ENCODE measurements at regions not wholly inside any gene's neighbourhood (a gene's known extent, or its start where the extent isn't known, plus 50 kb on each side); places are given as distances from the start of the nearest gene placed in this dataset.
A peak's percentile ranks its signal among the peaks of the same experiment; 100 is the strongest.
"Not testable (repeated sequence)": the region's sequence is repeated elsewhere in the genome, so short reads cannot be mapped to it uniquely, and the experiment has no call there.

GRCh38 chr5:67805666-67806348, 409.7 kb upstream of the PIK3R1 start:
- no peak for DNase-seq

- DNase-seq = no peak
Measured at GRCh38 chr5:67802766-67803165, 412.8 kb upstream of the PIK3R1 start.

DNA sequence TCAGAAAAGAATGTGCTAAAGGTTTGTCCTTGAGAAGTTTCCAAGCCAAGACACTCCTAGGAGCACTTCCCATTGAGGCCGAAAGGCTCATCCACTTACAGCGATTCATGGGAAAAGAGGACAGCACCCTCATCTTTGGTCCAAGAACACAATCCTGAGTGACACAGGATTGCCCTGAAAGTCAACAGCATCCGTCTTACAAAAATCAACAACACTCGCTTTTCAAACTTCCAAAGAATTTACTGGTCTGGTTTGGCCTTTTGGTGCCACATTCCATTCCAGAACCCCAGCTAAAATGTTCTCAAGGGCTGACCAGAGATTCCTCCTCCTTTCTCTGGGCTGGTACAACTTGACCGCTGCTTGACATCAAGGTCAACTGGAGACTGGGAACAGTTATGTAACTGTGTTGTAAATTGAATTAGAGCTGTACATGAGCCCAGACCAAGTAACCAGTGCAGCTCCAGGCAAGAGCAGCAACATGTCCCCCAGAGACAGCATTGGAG, 415.8 kb upstream of the PIK3R1 start:
- DNase-seq = no peak

DNA sequence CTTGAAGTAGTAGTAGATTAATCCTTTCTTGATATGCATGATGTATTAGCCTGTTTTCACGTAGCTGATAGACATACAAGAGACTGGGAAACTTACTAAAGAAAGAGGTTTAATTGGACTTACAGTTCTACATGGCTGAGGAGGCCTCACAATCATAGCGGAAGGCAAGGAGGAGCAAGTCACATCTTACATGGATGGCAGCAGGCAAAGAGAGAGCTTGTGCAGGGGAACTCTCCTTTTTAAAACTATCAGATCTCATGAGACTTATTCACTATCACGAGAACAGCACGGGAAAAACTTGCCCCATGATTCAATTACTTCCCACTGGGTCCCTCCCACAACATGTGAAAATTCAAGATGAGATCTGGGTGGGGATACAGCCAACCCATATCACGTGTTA, 417.1 kb upstream of the PIK3R1 start:
- not testable (repeated sequence) for DNase-seq

DNA sequence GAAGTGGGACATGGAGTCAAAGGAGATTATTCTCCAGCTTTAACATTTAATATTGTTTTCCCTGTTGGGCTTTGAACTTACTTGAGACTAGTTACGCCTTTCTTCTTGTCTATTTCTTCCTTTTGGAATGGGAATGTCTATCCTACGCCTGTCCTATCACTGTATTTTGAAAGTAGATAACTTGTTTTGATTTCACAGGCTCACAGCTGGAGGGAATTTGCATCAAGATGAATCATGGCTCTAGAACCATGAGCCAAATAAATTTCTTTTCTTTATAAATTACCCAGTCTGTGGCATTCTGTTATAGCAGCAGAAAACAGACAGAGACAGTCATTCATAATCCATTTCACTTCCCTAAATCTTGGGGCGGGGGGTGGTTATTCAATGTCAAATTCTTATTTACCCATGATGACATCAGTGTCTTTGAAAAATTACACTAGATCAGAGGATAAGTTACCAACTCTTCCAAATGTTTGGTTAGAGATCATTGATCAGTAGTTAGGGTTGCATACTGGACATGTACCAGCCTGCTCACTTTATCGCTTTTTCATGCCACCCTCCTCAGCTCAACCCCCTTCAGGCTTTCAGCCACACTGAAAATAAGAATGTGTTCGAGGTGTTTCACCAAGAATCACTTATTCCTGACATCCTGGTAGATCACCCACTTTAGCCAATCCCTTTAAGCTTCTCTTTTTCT, 419.6 kb upstream of the PIK3R1 start:
- DNase-seq = peak in 2 of 3 donors; percentile 3 to 25

GRCh38 chr5:67793966-67794365, 421.6 kb upstream of the PIK3R1 start:
- DNase-seq = no peak

DNA sequence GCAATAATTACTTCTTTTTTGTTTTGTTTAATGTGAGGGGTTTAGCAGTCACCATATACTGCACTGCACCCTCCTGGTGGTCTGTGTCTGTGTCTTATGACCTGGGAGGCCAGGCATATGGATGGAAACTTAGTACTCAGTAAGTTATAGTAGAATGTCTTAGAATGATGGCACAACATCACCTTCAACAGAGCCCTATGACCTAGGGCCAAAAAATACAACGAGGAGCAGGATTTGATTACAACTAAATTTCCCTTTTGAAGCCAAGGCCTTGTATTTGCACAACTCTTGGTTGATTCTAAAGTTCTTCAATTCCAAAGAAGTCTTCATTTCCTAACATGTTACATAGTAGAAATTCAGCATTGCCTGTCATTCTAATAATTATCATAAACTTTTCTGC, 422.1 kb upstream of the PIK3R1 start:
- DNase-seq = no peak

DNA sequence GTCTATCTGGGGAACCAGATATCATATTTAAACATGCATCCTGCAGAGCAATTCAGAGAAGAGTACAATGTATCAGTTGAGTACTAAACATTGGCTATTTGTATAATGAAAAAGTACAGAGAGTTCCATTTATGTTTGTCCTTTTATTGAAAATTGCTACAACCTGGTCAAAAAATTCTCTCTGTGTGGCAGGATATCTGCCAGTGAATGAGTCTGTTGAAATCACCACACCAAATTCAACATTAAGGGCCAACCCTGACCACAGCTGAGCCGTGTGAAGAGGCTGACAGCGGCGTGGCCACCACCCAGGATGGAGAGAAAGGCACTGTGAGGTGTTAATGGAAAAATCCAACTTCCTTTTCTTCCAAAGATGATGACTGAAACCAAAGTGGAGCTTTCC, 422.7 kb upstream of the PIK3R1 start:
- DNase-seq = no peak

DNA sequence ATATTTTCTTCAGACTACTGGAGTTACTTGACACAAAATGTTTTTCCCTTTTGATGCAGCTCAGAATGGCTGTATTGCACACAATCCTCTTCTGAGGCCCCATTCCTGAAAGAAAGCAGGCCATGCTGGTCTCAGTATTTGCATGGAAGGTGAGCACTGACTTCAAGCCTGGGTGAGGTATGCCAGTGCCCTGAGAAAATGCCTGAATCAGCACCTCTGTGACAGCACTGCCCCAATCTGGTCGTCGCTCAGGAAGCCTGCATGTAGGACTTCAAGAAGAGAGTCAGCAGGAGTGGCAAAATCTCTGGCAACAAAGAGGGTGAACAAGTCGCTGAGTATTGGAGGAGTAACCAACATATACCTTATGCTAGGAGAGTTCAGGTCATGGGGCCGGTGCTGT, 425.2 kb upstream of the PIK3R1 start:
- DNase-seq = no peak

- DNase-seq = not testable (repeated sequence)
Measured at GRCh38 chr5:67779893-67780623, 435.5 kb upstream of the PIK3R1 start.

- DNase-seq = no peak
Measured at GRCh38 chr5:67774786-67775185, 440.8 kb upstream of the PIK3R1 start.

DNA sequence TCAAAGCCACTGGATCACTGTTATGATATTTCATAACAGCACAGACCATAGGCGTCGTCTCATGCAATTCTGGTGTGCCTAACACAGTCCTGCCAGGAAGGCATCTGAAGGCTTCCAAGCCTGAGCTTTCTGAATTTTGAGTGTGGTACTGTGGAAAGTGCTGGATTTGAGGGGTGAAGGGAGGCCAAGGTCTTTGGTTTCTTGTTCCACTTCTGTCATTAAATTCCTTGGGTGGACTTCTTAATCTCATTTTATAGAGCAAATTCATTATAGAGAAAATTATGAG, 441.3 kb upstream of the PIK3R1 start:
- DNase-seq = no peak

DNA sequence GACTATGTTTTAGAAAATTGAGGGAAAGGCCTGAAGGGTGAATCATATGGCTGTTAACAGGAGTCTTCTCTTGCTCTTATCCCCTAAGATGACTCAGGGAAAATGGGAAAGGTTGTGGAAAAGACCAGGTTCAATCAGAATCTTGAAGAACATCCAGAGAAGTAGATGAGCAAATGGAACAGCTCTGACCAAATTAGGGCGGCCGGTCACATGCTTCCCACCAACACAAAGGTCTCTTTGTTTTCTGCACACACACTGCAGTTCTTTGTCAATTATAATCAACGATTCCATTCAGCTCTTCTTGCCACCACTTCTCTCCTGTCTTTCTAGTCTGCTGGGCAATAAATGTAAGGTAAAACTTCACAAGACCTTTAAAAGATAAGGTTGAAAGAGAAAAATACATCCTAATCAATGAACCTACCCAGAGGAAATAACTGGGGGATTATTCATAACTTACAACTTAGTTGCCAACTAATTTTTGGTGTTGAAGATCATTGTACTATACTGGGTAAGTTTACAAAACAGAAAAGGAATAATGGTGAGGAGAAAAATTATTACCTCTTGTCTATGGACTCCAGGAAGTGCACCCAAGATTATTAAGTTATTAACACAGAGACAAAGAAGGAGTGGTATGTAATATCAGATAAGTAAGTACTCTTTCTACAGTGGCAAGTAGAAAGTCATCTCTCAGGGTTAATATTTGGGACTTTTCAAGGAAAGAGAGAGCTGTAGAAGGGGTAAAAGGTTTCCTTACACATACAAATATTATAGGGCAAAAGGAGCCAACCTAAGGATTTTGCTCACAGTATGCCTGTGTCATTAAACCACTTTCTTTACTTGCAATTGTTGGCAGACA, 441.9 kb upstream of the PIK3R1 start:
- no peak for DNase-seq

GRCh38 chr5:67771791-67772190, 443.8 kb upstream of the PIK3R1 start:
- no peak for DNase-seq

- no peak for DNase-seq
Measured at GRCh38 chr5:67771221-67771620, 444.3 kb upstream of the PIK3R1 start.

- DNase-seq = peak; percentile 59 to 68 (median 61)
Measured at GRCh38 chr5:67770431-67771025, 445.0 kb upstream of the PIK3R1 start.

DNA sequence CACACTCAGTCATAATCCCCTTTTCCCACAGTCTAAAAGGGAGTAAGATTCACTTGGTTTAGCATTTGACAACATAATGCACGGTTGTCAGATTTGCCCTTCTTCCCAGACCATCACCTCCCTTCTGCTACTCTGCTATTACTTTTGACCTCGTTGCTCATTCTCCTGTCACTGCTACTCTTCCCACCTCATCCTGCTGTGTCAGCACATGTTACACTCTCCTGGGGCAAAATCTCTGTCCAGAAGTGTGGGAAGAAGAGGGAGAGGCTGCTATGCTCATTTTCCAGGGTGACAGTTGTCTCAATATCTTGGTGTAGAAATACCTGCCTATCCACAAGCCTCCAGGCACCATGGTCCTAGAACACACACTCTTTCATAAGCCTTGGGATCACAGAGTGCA, 449.9 kb upstream of the PIK3R1 start:
- no peak for DNase-seq

DNA sequence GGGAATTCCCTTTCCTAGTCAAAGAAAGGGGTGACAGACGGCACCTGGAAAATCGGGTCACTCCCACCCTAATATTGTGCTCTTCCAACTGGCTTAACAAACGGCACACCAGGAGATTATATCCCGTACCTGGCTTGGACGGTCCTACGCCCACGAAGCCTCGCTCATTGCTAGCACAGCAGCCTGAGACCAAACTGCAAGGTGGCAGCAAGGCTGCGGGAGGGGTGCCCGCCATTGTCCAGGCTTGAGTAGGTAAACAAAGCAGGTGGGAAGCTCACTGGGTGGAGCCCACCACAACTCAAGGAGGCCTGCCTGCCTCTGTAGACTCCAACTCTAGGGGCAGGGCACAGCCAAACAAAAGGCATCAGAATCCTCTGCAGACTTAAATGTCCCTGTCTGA, 457.8 kb upstream of the PIK3R1 start:
- not testable (repeated sequence) for DNase-seq

- DNase-seq = no peak
Measured at GRCh38 chr5:67752357-67752708, 463.2 kb upstream of the PIK3R1 start.

DNA sequence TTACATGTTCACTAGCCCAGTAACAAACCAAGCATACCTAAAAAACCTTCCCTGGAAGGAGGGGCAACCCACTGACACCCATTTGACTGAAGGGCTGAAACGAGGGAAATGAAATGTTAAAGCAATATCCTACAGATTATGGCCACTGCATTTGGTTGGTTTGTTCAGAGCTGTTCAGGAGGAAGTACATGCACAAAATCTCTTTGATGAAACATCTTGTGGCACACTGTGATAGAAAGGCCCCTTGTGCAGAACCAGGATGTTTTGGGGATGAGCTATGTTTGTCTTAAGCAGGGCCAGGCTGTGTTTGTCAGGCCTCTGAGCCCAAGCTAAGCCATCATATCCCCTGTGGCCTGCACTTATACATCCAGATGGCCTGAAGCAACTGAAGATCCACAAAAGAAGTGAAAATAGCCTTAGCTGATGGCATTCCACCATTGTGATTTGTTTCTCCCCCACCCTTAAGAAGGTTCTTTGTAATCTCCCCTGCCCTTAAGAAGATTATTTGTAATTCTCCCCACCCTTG, 467.3 kb upstream of the PIK3R1 start:
- DNase-seq = no peak

- DNase-seq = no peak
Measured at GRCh38 chr5:67747096-67747495, 468.5 kb upstream of the PIK3R1 start.

DNA sequence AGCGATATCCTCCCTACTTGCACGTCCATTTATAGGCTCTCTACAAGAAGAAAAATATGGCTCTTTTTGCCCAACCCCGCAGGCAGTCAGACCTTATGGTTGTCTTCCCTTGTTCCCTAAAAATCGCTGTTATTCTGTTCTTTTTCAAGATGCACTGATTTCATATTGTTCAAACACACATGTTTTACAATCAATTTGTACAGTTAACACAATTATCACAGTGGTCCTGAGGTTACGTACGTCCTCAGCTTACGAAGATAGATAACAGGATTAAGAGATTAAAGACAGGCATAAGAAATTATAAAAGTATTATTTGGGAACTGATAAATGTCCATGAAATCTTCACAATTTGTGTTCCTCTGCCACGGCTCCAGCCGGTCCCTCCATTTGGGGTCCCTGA, 468.9 kb upstream of the PIK3R1 start:
- not testable (repeated sequence) for DNase-seq

DNA sequence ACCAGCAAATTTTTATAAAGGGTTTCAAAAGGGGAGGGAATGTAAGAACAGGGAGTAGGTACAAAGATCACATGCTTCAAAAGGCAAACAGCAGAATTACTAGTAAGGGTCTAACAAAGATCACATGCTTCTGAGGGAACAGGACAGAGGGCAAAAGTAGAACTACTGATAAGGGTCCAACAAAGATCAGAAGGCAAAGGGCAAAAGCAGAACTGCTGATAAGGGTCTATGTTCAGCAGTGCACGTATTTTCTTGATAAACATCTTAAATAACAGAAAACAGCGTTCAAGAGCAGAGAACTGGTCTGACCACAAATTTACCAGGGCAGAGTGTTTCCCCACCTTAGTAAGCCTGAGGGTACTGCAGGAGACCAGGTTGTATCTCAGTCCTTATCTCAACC, 469.5 kb upstream of the PIK3R1 start:
- DNase-seq = no peak

Measured in suppressor macrophage treated with lipopolysaccharide for 1 hour (primary cell).